ENCODE measurements at regions not wholly inside any gene's neighbourhood (a gene's known extent, or its start where the extent isn't known, plus 50 kb on each side); places are given as distances from the start of the nearest gene placed in this dataset.

- no peak for TF ChIP-seq ZBTB3 (CRISPR knock-in tag; IDR thresholded peaks at IDR 0.05; ENCODE audit: borderline replicate concordance, low read depth)
- TF ChIP-seq CEBPB (IDR thresholded peaks at IDR 0.05; ENCODE audit: borderline replicate concordance, low read depth, low read length) = peak; percentile 22; the same call in 1 of the 2 replicates
- no peak for TF ChIP-seq BRCA1 (CRISPR knock-in tag; IDR thresholded peaks at IDR 0.05)
- no peak for TF ChIP-seq MLLT10 (CRISPR knock-in tag; IDR thresholded peaks at IDR 0.05)
- TF ChIP-seq NCOR1 (IDR thresholded peaks at IDR 0.05; ENCODE audit: borderline replicate concordance, low read length) = peak; percentile 76; the same call in 1 of the 2 replicates
- no peak for TF ChIP-seq ZBTB10 (CRISPR knock-in tag; IDR thresholded peaks at IDR 0.05; ENCODE audit: borderline replicate concordance)
- TF ChIP-seq WIZ (CRISPR knock-in tag; IDR thresholded peaks at IDR 0.05) = no peak
These were observed 172.7 kb upstream of the NOL4 start (continued) for GRCh38 chr18:34397286-34397896.

- intact Hi-C loops (cut with micrococcal nuclease; ENCODE audit: unreplicated experiment) = loop anchor here (5.0 to 10.0 kb wide), 2 partner anchors 45 to 92 kb away; no protein-coding TSS in a partner anchor
- ATAC-seq = no peak
- Histone ChIP-seq H3K4me2 (ENCODE audit: low read depth, low read length) (no peak overlapping the region), H3K27me3 (ENCODE audit: control insufficient read depth in 1 of 2, insufficient read depth in 2 of 2, low read length in 2 of 2) (no peaks in the 10 kb centered on the region), H2AFZ (ENCODE audit: low read length) (no peak overlapping the region), H3K9ac (ENCODE audit: insufficient read depth, low read depth, low read length) (no peak overlapping the region), H3K79me2 (ENCODE audit: insufficient read depth, low read length) (no peaks in the 10 kb centered on the region), H3K27ac (ENCODE audit: extremely low read length, insufficient read depth, low read length) (no peak overlapping the region), H3K36me3 (replicated peaks in 1 of 2; ENCODE audit: control insufficient read depth in 1 of 2, insufficient read depth in 2 of 2, low read length in 2 of 2) (no peaks in the 10 kb centered on the region), H4K20me1 (ENCODE audit: insufficient read depth, low read length) (no peaks in the 10 kb centered on the region), H3K4me3 (replicated peaks in 1 of 3; ENCODE audit: insufficient read depth in 1 of 3, low read depth in 2 of 3, low read length in 3 of 3) (no peak overlapping the region), H3K4me1 (ENCODE audit: insufficient read depth, low read length) (peaks cover 25% of the 10 kb centered on the region), H3K9me3 (ENCODE audit: low read length) (no peaks in the 10 kb centered on the region)
- CTCF ChIA-PET (ENCODE audit: low intra/inter-chr PET ratio, low total read pairs) = no interaction called here
- no TSS peak for BruUV-seq (replicated peaks)
- in situ Hi-C loops (cut with HindIII; ENCODE audit: extremely low pct_ligation_motif_present, low pct_unique_long_range_greater_than_20kb) = no loop called here
- DNase-seq (ENCODE audit: low spot score) = no peak
- POLR2A ChIA-PET = no interaction called here
- no peak for FAIRE-seq
- 77% methylated on average over 3 of the region's 3 CpGs for WGBS (ENCODE audit: low lambda C conversion rate)
- TF ChIP-seq MED1 (CRISPR knock-in tag; IDR thresholded peaks at IDR 0.05) (no peak), ZNF709 (CRISPR knock-in tag; IDR thresholded peaks at IDR 0.05) (no peak), KDM5A (IDR thresholded peaks at IDR 0.05; ENCODE audit: borderline replicate concordance, low read length) (no peak), CCDC6 (CRISPR knock-in tag; IDR thresholded peaks at IDR 0.05) (no peak), YEATS2 (CRISPR knock-in tag; IDR thresholded peaks at IDR 0.05; ENCODE audit: borderline replicate concordance) (no peak), DMTF1 (CRISPR knock-in tag; IDR thresholded peaks at IDR 0.05) (no peak), ZEB1 (IDR thresholded peaks at IDR 0.05; ENCODE audit: insufficient replicate concordance, low read depth) (no peak)
- TF ChIP-seq, protein P1, sequence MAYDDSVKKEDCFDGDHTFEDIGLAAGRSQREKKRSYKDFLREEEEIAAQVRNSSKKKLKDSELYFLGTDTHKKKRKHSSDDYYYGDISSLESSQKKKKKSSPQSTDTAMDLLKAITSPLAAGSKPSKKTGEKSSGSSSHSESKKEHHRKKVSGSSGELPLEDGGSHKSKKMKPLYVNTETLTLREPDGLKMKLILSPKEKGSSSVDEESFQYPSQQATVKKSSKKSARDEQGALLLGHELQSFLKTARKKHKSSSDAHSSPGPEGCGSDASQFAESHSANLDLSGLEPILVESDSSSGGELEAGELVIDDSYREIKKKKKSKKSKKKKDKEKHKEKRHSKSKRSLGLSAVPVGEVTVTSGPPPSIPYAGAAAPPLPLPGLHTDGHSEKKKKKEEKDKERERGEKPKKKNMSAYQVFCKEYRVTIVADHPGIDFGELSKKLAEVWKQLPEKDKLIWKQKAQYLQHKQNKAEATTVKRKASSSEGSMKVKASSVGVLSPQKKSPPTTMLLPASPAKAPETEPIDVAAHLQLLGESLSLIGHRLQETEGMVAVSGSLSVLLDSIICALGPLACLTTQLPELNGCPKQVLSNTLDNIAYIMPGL (CRISPR knock-in tag; IDR thresholded peaks at IDR 0.05; ENCODE audit: borderline replicate concordance in 1 of 2, low read depth in 1 of 2) = no peak
These were observed 175.2 kb upstream of the NOL4 start for GRCh38 chr18:34399892-34400291.
